ENCODE measurements at regions not wholly inside any gene's neighbourhood (a gene's known extent, or its start where the extent isn't known, plus 50 kb on each side); places are given as distances from the start of the nearest gene placed in this dataset.

- TF ChIP-seq POLR2AphosphoS5 (IDR thresholded peaks at IDR 0.05; ENCODE audit: low read depth, low read length): no peak
- TF ChIP-seq POLR2A (IDR thresholded peaks at IDR 0.05; ENCODE audit: low read depth, low read length): no peak
- no peak for TF ChIP-seq TAF1 (IDR thresholded peaks at IDR 0.05; ENCODE audit: borderline replicate concordance, low read depth, low read length)
Observed at GRCh38 chr5:116658141-116658540, 83.5 kb upstream of the SEMA6A start.

Measured in GM12892 (cell line).